ENCODE measurements at regions not wholly inside any gene's neighbourhood (a gene's known extent, or its start where the extent isn't known, plus 50 kb on each side); places are given as distances from the start of the nearest gene placed in this dataset.

- intact Hi-C loops (cut with DNase I): no loop called here
Measured at GRCh38 chr3:161555320-161555719, 58.7 kb downstream of the OTOL1 start.

GRCh38 chr3:161556533-161556932 lies 59.9 kb downstream of the OTOL1 start:
- DNase-seq (ENCODE audit: low spot score): no peak
- intact Hi-C loops (cut with DNase I): no loop called here

More at GRCh38 chr3:161555320-161555719, 58.7 kb downstream of the OTOL1 start:
- DNase-seq (ENCODE audit: low spot score): no peak

GRCh38 chr3:161556941-161557340 lies 60.3 kb downstream of the OTOL1 start:
- no peak for DNase-seq (ENCODE audit: low spot score)

GRCh38 chr3:161557445-161558150 lies 61.0 kb downstream of the OTOL1 start:
- intact Hi-C loops (cut with DNase I): no loop called here
- no peak for DNase-seq (ENCODE audit: low spot score)

More at GRCh38 chr3:161556941-161557340, 60.3 kb downstream of the OTOL1 start:
- intact Hi-C loops (cut with DNase I): no loop called here

GRCh38 chr3:161558236-161558635 lies 61.6 kb downstream of the OTOL1 start:
- intact Hi-C loops (cut with DNase I): no loop called here
- no peak for DNase-seq (ENCODE audit: low spot score)

GRCh38 chr3:161559177-161559998 lies 62.8 kb downstream of the OTOL1 start:
- DNase-seq (ENCODE audit: low spot score): no peak
- intact Hi-C loops (cut with DNase I): no loop called here

- intact Hi-C loops (cut with DNase I): no loop called here
- DNase-seq (ENCODE audit: low spot score): no peak
Measured at GRCh38 chr3:161560008-161560637, 63.5 kb downstream of the OTOL1 start.

GRCh38 chr3:161567577-161568361 lies 71.2 kb downstream of the OTOL1 start:
- intact Hi-C loops (cut with DNase I): no loop called here
- no peak for DNase-seq (ENCODE audit: low spot score)

GRCh38 chr3:161568671-161569070 lies 72.1 kb downstream of the OTOL1 start:
- intact Hi-C loops (cut with DNase I): no loop called here

GRCh38 chr3:161571951-161572350 lies 75.3 kb downstream of the OTOL1 start:
- DNase-seq (ENCODE audit: low spot score): no peak
- intact Hi-C loops (cut with DNase I): no loop called here

More at GRCh38 chr3:161568671-161569070, 72.1 kb downstream of the OTOL1 start:
- no peak for DNase-seq (ENCODE audit: low spot score)

GRCh38 chr3:161573136-161573535 lies 76.5 kb downstream of the OTOL1 start:
- intact Hi-C loops (cut with DNase I): no loop called here
- no peak for DNase-seq (ENCODE audit: low spot score)

GRCh38 chr3:161575901-161576300 lies 79.3 kb downstream of the OTOL1 start:
- intact Hi-C loops (cut with DNase I): no loop called here
- no peak for DNase-seq (ENCODE audit: low spot score)

GRCh38 chr3:161576311-161576710 lies 79.7 kb downstream of the OTOL1 start:
- intact Hi-C loops (cut with DNase I): no loop called here

GRCh38 chr3:161576714-161577510 lies 80.3 kb downstream of the OTOL1 start:
- intact Hi-C loops (cut with DNase I): no loop called here

More at GRCh38 chr3:161576311-161576710, 79.7 kb downstream of the OTOL1 start:
- no peak for DNase-seq (ENCODE audit: low spot score)

GRCh38 chr3:161577662-161578061 lies 81.1 kb downstream of the OTOL1 start:
- intact Hi-C loops (cut with DNase I): no loop called here
- DNase-seq (ENCODE audit: low spot score): no peak

More at GRCh38 chr3:161576714-161577510, 80.3 kb downstream of the OTOL1 start:
- no peak for DNase-seq (ENCODE audit: low spot score)

- intact Hi-C loops (cut with DNase I): no loop called here
- no peak for DNase-seq (ENCODE audit: low spot score)
Measured at GRCh38 chr3:161579395-161580126, 83.0 kb downstream of the OTOL1 start.

- intact Hi-C loops (cut with DNase I): no loop called here
- no peak for DNase-seq (ENCODE audit: low spot score)
Measured at GRCh38 chr3:161585922-161586321, 89.3 kb downstream of the OTOL1 start.

Data from posterior vena cava (tissue), 2 donors.